DND-41 (cell line): ENCODE measurements at regions not wholly inside any gene's neighbourhood (a gene's known extent, or its start where the extent isn't known, plus 50 kb on each side); places are given as distances from the start of the nearest gene placed in this dataset.

Experiments used
- EZH2 ChIP-seq: IDR thresholded peaks from 3 replicates; pipeline ENCODE4 v1.6.1; 2012; ENCODE audit warnings: borderline replicate concordance, low read depth, mild to moderate bottlenecking, moderate library complexity, low read length, inconsistent platforms; ENCODE audit not compliant: severe bottlenecking
- TF ChIP-seq, protein P1 (sequence below): IDR thresholded peaks from 2 replicates; pipeline ENCODE4 v1.5.1; 2012; ENCODE audit warnings: borderline replicate concordance, low read length, moderate library complexity, mild to moderate bottlenecking; ENCODE audit not compliant: poor library complexity, severe bottlenecking; ENCODE audit errors: extremely low read depth

DNA sequence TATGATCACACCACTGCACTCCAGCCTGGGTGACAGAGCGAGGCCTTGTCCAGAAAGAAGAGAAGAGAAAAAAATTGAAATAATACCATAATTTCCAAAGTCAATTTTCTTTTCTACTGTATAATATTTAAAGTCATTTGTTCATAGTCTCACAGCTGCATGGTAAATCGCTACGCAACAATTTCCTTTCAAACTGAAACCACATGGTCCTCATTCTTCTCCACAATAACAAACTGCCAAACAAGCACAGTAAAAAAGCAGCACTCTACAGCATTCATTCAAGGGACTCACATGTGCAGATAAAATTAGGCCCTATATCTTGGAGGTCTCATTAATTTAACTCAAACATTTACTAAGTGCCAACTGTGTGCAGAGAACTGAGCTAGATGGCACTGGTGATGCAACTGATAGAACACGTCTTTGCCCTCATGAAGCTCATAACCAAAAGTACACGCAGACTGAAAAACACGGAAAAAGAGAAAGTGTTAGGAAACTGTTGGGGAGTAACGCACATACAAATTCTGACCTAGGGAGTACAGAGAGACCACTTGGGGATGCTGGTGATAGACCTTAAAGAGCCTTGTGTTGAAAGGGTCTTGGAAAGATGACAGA, 68.4 kb upstream of the SRRM3 start:
- TF ChIP-seq, protein P1, sequence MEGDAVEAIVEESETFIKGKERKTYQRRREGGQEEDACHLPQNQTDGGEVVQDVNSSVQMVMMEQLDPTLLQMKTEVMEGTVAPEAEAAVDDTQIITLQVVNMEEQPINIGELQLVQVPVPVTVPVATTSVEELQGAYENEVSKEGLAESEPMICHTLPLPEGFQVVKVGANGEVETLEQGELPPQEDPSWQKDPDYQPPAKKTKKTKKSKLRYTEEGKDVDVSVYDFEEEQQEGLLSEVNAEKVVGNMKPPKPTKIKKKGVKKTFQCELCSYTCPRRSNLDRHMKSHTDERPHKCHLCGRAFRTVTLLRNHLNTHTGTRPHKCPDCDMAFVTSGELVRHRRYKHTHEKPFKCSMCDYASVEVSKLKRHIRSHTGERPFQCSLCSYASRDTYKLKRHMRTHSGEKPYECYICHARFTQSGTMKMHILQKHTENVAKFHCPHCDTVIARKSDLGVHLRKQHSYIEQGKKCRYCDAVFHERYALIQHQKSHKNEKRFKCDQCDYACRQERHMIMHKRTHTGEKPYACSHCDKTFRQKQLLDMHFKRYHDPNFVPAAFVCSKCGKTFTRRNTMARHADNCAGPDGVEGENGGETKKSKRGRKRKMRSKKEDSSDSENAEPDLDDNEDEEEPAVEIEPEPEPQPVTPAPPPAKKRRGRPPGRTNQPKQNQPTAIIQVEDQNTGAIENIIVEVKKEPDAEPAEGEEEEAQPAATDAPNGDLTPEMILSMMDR, result no peak
- TF ChIP-seq EZH2, result no peak
